ENCODE measurements at regions not wholly inside any gene's neighbourhood (a gene's known extent, or its start where the extent isn't known, plus 50 kb on each side); places are given as distances from the start of the nearest gene placed in this dataset.

DNA sequence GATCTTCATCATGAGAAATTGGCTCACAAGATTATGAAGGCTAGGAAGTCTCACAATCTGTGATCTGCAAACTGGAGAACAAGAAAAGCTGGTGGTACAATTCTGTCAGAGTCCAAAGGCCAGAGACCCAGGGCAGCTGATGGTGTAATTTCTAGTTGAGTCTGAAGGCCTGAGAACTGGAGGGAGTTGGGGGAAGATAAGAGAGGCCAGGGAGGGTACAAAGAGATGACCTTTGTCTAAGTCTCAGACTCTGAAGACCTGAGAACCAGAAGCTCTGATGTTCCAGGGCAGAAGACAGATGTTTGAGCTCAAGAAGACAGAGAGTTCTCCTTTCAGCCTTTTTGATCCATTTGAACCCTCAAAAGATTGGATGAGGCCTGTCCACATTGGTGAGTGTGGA, 280.6 kb downstream of the HDGFL1 start:
- Histone ChIP-seq H3K27me3 (ENCODE audit: insufficient read depth in 3 of 3, low read length in 2 of 3) (no peaks in the 10 kb centered on the region), H3K4me1 (no peaks in the 10 kb centered on the region), H3K9me3 (no peaks in the 10 kb centered on the region), H3K27ac (no peak overlapping the region), H3K36me3 (ENCODE audit: insufficient read depth in 1 of 2, low read depth in 1 of 2) (no peaks in the 10 kb centered on the region), H3K4me3 (no peak overlapping the region)
- intact Hi-C loops (cut with DNase I) = no loop called here
- TF ChIP-seq, protein P1, sequence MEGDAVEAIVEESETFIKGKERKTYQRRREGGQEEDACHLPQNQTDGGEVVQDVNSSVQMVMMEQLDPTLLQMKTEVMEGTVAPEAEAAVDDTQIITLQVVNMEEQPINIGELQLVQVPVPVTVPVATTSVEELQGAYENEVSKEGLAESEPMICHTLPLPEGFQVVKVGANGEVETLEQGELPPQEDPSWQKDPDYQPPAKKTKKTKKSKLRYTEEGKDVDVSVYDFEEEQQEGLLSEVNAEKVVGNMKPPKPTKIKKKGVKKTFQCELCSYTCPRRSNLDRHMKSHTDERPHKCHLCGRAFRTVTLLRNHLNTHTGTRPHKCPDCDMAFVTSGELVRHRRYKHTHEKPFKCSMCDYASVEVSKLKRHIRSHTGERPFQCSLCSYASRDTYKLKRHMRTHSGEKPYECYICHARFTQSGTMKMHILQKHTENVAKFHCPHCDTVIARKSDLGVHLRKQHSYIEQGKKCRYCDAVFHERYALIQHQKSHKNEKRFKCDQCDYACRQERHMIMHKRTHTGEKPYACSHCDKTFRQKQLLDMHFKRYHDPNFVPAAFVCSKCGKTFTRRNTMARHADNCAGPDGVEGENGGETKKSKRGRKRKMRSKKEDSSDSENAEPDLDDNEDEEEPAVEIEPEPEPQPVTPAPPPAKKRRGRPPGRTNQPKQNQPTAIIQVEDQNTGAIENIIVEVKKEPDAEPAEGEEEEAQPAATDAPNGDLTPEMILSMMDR (IDR thresholded peaks at IDR 0.05) = no peak
- ATAC-seq (no peak), DNase-seq (no peak)

DNA sequence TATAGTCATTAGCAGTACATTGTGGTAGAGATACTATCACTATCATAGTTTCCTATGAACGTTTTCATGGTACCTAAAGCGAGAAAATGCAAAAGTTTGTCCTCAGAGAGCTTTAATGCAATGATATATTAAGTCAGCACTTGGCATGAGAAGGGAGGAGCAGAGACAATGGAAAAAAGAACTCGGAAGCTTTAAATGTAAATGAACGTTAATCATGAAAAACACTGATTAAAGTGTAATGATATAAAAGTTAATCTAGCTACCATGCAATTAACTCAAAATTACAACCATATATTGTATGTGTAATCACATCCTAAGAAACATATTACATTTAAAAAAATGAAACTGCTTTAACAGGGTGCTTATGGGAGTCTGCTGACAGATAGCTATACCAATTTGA, 282.7 kb downstream of the HDGFL1 start:
- no peaks in the 10 kb centered on the region for H3K27me3 ChIP-seq (ENCODE audit: insufficient read depth in 3 of 3, low read length in 2 of 3)
- intact Hi-C loops (cut with DNase I) = no loop called here
- no peak overlapping the region for H3K27ac ChIP-seq
- no peaks in the 10 kb centered on the region for H3K9me3 ChIP-seq
- ATAC-seq (no peak), DNase-seq (no peak)
- no peak overlapping the region for H3K4me3 ChIP-seq
- 72 to 79% (median 74%) methylated on average over 4 of the region's 4 CpGs for WGBS, 3 donors
- H3K4me1 ChIP-seq = no peaks in the 10 kb centered on the region
- H3K36me3 ChIP-seq (ENCODE audit: insufficient read depth in 1 of 2, low read depth in 1 of 2) = no peaks in the 10 kb centered on the region
- TF ChIP-seq, protein P1 (IDR thresholded peaks at IDR 0.05) = no peak

DNA sequence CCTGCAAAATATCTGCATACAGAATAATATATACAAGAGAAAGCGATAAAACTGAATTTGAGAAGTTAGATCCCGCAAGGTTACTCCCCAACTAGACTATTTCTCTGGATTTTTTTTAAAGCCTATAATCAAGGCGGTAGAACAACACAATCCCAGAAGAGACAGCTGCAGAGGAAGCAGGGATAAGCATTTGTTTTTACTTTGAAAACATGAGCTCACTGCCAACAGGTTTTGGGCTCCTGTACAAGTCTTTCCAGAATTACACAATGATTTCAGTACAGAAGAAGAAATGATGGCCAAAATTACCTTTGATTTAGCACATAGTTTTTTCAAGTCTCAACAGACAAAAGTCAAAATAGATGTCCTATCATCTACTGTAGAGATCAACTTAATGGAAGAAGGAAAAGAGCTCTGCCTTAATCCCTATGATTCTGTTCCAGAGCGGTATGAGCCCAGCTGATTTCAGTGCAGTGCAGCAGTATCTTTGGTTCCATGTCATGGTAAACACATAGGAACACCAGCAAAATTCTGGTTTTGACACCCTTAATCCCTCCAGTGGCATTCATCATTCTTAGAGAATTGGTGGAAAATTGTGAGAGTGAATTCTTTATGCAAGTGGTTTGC, 304.3 kb downstream of the HDGFL1 start:
- ATAC-seq = peak in 3 of 4 donors; percentile 63 to 79 (median 77)
- H3K36me3 ChIP-seq (ENCODE audit: insufficient read depth in 1 of 2, low read depth in 1 of 2) = no peaks in the 10 kb centered on the region
- TF ChIP-seq, protein P1 (IDR thresholded peaks at IDR 0.05) = no peak
- no peaks in the 10 kb centered on the region for H3K27me3 ChIP-seq (ENCODE audit: insufficient read depth in 3 of 3, low read length in 2 of 3)
- peak overlapping the region; percentile 63 for H3K27ac ChIP-seq
- H3K4me1 ChIP-seq = peaks cover 10% of the 10 kb centered on the region
- WGBS, 3 donors = 20 to 30% (median 20%) methylated on average over 4 of the region's 4 CpGs
- intact Hi-C loops (cut with DNase I) = loop anchor here in 1 of 2 donors (2.0 kb wide), 1 partner anchor 45 kb away; no protein-coding TSS in a partner anchor
- H3K4me3 ChIP-seq = no peak overlapping the region
- H3K9me3 ChIP-seq = peaks cover 4% of the 10 kb centered on the region
- no peak for DNase-seq

DNA sequence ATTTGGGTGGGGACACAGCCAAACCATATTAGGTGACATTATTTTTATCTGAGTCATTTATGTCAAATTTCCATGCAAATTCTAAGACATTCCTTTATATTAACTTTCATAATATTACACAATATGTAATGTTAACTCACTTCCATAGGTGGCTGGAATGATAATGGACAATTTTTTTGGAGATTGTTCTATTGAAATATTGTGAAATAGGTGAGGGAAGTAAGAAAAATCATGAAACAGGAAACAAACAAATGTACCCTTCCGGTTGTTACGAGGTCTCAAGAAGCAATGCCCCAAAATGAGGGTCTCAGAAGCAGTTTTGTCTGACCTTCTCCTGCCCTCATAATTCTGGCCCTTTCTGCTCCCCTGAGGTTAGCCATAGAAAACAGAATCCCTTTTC, 306.5 kb downstream of the HDGFL1 start:
- H3K4me1 ChIP-seq = peaks cover 13% of the 10 kb centered on the region
- no peaks in the 10 kb centered on the region for H3K9me3 ChIP-seq
- no peak overlapping the region for H3K27ac ChIP-seq
- 92 to 96% (median 93%) methylated on average over 2 of the region's 2 CpGs for WGBS, 3 donors
- intact Hi-C loops (cut with DNase I) = no loop called here
- ATAC-seq (no peak), DNase-seq (no peak)
- H3K27me3 ChIP-seq (ENCODE audit: insufficient read depth in 3 of 3, low read length in 2 of 3) = no peaks in the 10 kb centered on the region
- H3K4me3 ChIP-seq = no peak overlapping the region
- H3K36me3 ChIP-seq (ENCODE audit: insufficient read depth in 1 of 2, low read depth in 1 of 2) = no peaks in the 10 kb centered on the region
- TF ChIP-seq, protein P1 (IDR thresholded peaks at IDR 0.05) = no peak

DNA sequence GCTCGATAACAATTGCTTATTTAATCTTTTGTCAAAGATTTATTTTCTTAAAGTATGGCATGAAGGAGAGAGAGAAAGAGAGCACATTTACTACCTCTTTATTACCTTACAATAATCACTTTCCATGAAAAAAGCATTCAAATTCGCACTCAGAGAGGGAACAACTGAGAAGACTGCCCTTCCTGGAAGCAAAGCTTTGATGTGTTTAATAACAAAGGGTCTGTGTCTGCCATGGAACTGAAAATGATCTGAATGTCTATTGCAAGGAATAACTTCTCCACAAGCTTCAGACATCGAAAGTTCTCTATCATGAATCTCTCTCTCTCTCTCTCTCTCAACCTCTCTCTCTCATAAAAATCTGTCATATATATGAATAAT, 308.9 kb downstream of the HDGFL1 start:
- H3K27me3 ChIP-seq (ENCODE audit: insufficient read depth in 3 of 3, low read length in 2 of 3) = no peaks in the 10 kb centered on the region
- DNase-seq = no peak
- H3K9me3 ChIP-seq = no peaks in the 10 kb centered on the region
- WGBS, 3 donors = 52 to 61% (median 60%) methylated on average over 3 of the region's 3 CpGs
- intact Hi-C loops (cut with DNase I) = no loop called here
- H3K4me1 ChIP-seq = peaks cover 22% of the 10 kb centered on the region
- TF ChIP-seq, protein P1 (IDR thresholded peaks at IDR 0.05) = no peak
- ATAC-seq = no peak
- H3K36me3 ChIP-seq (ENCODE audit: insufficient read depth in 1 of 2, low read depth in 1 of 2) = no peaks in the 10 kb centered on the region
- no peak overlapping the region for H3K4me3 ChIP-seq
- no peak overlapping the region for H3K27ac ChIP-seq
